ENCODE measurements at regions not wholly inside any gene's neighbourhood (a gene's known extent, or its start where the extent isn't known, plus 50 kb on each side); places are given as distances from the start of the nearest gene placed in this dataset.

- Mint-ChIP-seq H3K9me3 (no peaks in the 10 kb centered on the region), H3K27me3 (ENCODE audit: low read depth) (peaks cover 7% of the 10 kb centered on the region), H3K4me1 (no peaks in the 10 kb centered on the region), H3K27ac (no peak overlapping the region), H3K4me3 (no peak overlapping the region), H3K36me3 (no peaks in the 10 kb centered on the region)
- TF ChIP-seq CTCF (IDR thresholded peaks at IDR 0.05; ENCODE audit: unreplicated experiment): no peak
- DNase-seq (ENCODE audit: low spot score in 2 of 2, unreplicated experiment in 2 of 2): no peak
Measured at GRCh38 chr15:61764141-61764540, 296.1 kb downstream of the VPS13C start.

- Mint-ChIP-seq H3K36me3 (no peaks in the 10 kb centered on the region), H3K4me1 (no peaks in the 10 kb centered on the region), H3K27ac (no peak overlapping the region), H3K4me3 (no peak overlapping the region), H3K27me3 (ENCODE audit: low read depth) (peaks cover 8% of the 10 kb centered on the region), H3K9me3 (no peaks in the 10 kb centered on the region)
- DNase-seq (ENCODE audit: low spot score in 2 of 2, unreplicated experiment in 2 of 2): no peak
- no peak for TF ChIP-seq CTCF (IDR thresholded peaks at IDR 0.05; ENCODE audit: unreplicated experiment)
Measured at GRCh38 chr15:61762676-61763075, 297.6 kb downstream of the VPS13C start.

GRCh38 chr15:61759639-61760038 is 300.6 kb downstream of the VPS13C start:
- Mint-ChIP-seq H3K27me3 (ENCODE audit: low read depth) (peaks cover 7% of the 10 kb centered on the region), H3K27ac (no peak overlapping the region), H3K9me3 (no peaks in the 10 kb centered on the region), H3K4me1 (peaks cover 4% of the 10 kb centered on the region), H3K4me3 (no peak overlapping the region), H3K36me3 (no peaks in the 10 kb centered on the region)
- no peak for DNase-seq (ENCODE audit: low spot score in 2 of 2, unreplicated experiment in 2 of 2)
- no peak for TF ChIP-seq CTCF (IDR thresholded peaks at IDR 0.05; ENCODE audit: unreplicated experiment)

GRCh38 chr15:61756071-61756820 is 304.0 kb downstream of the VPS13C start:
- no peak overlapping the region for H3K27ac Mint-ChIP-seq
- no peak for DNase-seq (ENCODE audit: low spot score in 2 of 2, unreplicated experiment in 2 of 2)
- peaks cover 4% of the 10 kb centered on the region for H3K4me1 Mint-ChIP-seq
- H3K4me3 Mint-ChIP-seq: no peak overlapping the region
- no peaks in the 10 kb centered on the region for H3K9me3 Mint-ChIP-seq
- no peaks in the 10 kb centered on the region for H3K36me3 Mint-ChIP-seq
- no peak for TF ChIP-seq CTCF (IDR thresholded peaks at IDR 0.05; ENCODE audit: unreplicated experiment)
- peaks cover 11% of the 10 kb centered on the region for H3K27me3 Mint-ChIP-seq (ENCODE audit: low read depth)

- peaks cover 4% of the 10 kb centered on the region for H3K4me1 Mint-ChIP-seq
- no peak for DNase-seq (ENCODE audit: low spot score in 2 of 2, unreplicated experiment in 2 of 2)
- no peak overlapping the region for H3K4me3 Mint-ChIP-seq
- peaks cover 11% of the 10 kb centered on the region for H3K27me3 Mint-ChIP-seq (ENCODE audit: low read depth)
- no peak overlapping the region for H3K27ac Mint-ChIP-seq
- no peaks in the 10 kb centered on the region for H3K36me3 Mint-ChIP-seq
- no peaks in the 10 kb centered on the region for H3K9me3 Mint-ChIP-seq
- no peak for TF ChIP-seq CTCF (IDR thresholded peaks at IDR 0.05; ENCODE audit: unreplicated experiment)
Measured at GRCh38 chr15:61755467-61755866, 304.8 kb downstream of the VPS13C start.

All from mesothelial cell of epicardium (in vitro differentiated cells).